Activated naive CD4-positive, alpha-beta T cell treated with anti-CD3 and anti-CD28 coated beads, Interleukin-2, amount 50 U/mL, for 72 hours (primary cell): ENCODE measurements at regions not wholly inside any gene's neighbourhood (a gene's known extent, or its start where the extent isn't known, plus 50 kb on each side); places are given as distances from the start of the nearest gene placed in this dataset.
A peak's percentile ranks its signal among the peaks of the same experiment; 100 is the strongest.
"Not testable (repeated sequence)": the region's sequence is repeated elsewhere in the genome, so short reads cannot be mapped to it uniquely, and the experiment has no call there.

Experiments
- ATAC-seq, 2 donors: fragments of 150-1000 bp; cut with Tn5 transposase; 2 replicates each; pipeline ENCODE4 v1.10.0; 2021; ENCODE audit warnings: mild to moderate bottlenecking in 2 of 2, moderate library complexity in 2 of 2
- DNase-seq, 2 donors: peaks; one replicate each; pipeline ENCODE4 v3.0.0; 2021 to 2022; ENCODE audit warnings: low spot score in 2 of 2
- H3K27ac Mint-ChIP-seq, 2 donors: one replicate each; pipeline ENCODE4 v1.8.0; 2022; ENCODE audit warnings: mild to moderate bottlenecking in 2 of 2, mixed read lengths in 2 of 2
- H3K36me3 Mint-ChIP-seq, 2 donors: one replicate each; pipeline ENCODE4 v1.8.0; 2022; ENCODE audit warnings: mixed read lengths in 2 of 2
- H3K9me3 Mint-ChIP-seq, 2 donors: one replicate each; pipeline ENCODE4 v1.8.0; 2022; ENCODE audit warnings: mixed read lengths in 2 of 2

DNA sequence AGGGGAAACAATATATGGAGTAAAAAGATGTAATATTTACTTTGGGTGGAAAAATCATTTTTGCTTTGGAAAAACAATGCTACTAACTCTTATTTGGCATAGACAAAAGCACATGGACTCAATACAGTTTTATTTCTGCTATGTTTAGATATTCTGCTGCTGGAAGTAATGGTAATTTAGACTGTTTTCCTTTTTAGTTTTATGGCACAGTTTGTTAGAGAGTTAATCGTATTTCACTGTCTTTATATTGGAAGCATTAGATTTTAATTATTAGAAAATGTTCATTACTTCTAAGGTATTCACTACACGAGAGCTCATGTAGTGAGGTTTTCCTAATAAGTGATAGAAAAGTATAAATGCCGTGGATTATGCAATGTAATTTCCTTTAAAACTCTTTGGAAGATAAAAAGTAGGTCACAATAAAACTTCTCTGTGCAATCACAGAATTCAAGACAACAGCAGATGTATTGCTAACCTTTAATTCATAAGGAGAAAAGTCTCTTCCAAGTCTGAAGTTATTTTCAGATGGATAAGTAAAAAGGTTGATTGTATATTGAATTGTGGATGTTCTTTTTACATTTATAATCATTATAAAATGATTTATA, 851.8 kb downstream of the TMTC2 start:
- Mint-ChIP-seq H3K27ac (no peak overlapping the region), H3K9me3 (no peaks in the 10 kb centered on the region), H3K36me3 (no peaks in the 10 kb centered on the region)
- DNase-seq (no peak), ATAC-seq (no peak)

DNA sequence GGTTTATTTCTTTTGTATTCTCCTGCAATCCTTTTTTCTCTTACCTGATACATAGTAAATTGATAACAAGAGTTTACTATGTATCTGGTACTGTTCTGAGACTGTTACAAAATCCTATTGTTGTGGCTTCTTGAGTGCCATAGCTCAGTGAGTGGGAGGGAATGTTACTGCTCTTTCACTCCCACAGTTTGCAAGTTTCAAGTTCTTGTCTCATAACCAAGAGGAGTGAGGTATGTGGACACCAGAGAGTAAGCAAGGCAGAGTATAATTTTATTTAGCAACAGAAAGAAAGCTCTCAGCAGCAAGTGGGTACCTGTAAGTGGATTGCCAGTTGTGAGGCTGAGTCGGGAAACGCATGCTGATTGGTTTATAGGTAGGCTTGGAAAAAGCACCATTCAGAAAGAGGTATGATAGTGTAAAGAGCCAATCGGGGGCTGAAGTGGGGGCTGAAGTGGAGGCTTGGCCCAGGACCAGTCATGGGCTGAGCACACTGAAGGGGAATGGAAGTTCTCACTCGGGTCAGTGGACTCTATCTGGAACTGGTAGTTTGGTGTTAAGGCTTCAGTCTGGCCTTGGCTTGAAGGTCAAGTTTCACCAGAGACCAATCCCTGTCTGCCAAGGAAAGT, 850.8 kb downstream of the TMTC2 start:
- Mint-ChIP-seq H3K36me3 (no peaks in the 10 kb centered on the region), H3K27ac (peak overlapping the region in 1 of 2 donors; percentile 19), H3K9me3 (no peaks in the 10 kb centered on the region)
- ATAC-seq (no peak), DNase-seq (no peak)

- no peaks in the 10 kb centered on the region for H3K36me3 Mint-ChIP-seq
- no peak overlapping the region for H3K27ac Mint-ChIP-seq
- DNase-seq (no peak), ATAC-seq (no peak)
- H3K9me3 Mint-ChIP-seq = no peaks in the 10 kb centered on the region
Measured at GRCh38 chr12:83536496-83536895, 849.8 kb downstream of the TMTC2 start.

DNA sequence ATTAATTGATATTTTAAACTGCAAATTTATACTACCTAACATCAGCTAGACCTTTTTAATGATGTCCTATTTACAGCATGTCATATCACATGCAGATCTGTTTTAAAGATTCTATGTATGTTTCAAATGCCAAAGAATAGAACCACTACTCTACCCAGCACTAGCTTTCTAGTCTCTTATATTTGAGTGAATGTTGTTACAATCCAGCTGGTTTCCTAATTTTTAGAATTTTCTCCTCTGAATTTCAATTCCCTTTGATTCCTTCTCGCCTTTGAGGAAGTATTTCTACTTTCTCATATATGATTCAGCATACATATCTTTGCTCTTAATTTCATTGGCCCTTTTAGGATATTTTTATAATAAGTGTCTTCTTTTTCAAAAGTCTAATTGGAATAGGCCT, 841.9 kb downstream of the TMTC2 start:
- Mint-ChIP-seq H3K9me3 (peaks cover 10 to 18% of the 10 kb centered on the region in 2 donors), H3K27ac (no peak overlapping the region), H3K36me3 (no peaks in the 10 kb centered on the region)
- ATAC-seq (no peak), DNase-seq (no peak)

GRCh38 chr12:83527810-83528209, 841.1 kb downstream of the TMTC2 start:
- DNase-seq (no peak), ATAC-seq (no peak)
- Mint-ChIP-seq H3K27ac (no peak overlapping the region), H3K9me3 (peaks cover 12 to 20% of the 10 kb centered on the region in 2 donors), H3K36me3 (no peaks in the 10 kb centered on the region)

GRCh38 chr12:83515306-83516026, 828.8 kb downstream of the TMTC2 start:
- no peak overlapping the region for H3K27ac Mint-ChIP-seq
- DNase-seq = no peak
- no peaks in the 10 kb centered on the region for H3K36me3 Mint-ChIP-seq
- H3K9me3 Mint-ChIP-seq = peaks cover 7 to 9% of the 10 kb centered on the region in 2 donors
- ATAC-seq = no peak

GRCh38 chr12:83514372-83514771, 827.7 kb downstream of the TMTC2 start:
- H3K9me3 Mint-ChIP-seq = peaks cover 7 to 9% of the 10 kb centered on the region in 2 donors
- ATAC-seq (no peak), DNase-seq (no peak)
- H3K27ac Mint-ChIP-seq = no peak overlapping the region
- no peaks in the 10 kb centered on the region for H3K36me3 Mint-ChIP-seq

GRCh38 chr12:83506841-83507240, 820.1 kb downstream of the TMTC2 start:
- ATAC-seq = no peak
- Mint-ChIP-seq H3K27ac (no peak overlapping the region), H3K36me3 (no peaks in the 10 kb centered on the region), H3K9me3 (peaks cover 4 to 9% of the 10 kb centered on the region in 2 donors)
- no peak for DNase-seq

DNA sequence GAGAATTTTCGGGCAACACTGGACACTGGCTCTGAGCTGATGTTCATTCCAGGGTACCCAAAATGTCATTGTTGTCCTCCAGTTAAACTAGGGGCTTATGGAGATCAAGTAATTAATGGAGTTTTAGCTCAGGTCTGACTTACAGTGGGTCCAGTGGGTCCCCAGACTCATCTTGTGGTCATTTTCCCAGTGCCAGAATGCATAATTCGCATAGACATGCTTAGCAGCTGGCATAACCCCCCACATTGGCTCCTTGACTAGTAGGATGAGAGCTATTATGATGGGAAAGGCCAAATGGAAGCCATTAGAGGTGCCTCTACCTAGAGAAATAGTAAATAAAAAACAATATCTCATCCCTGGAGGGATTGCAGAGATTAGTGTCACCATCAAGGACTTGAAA, 818.9 kb downstream of the TMTC2 start:
- Mint-ChIP-seq H3K9me3 (peaks cover 0 to 12% of the 10 kb centered on the region in 2 donors), H3K27ac (no peak overlapping the region), H3K36me3 (no peaks in the 10 kb centered on the region)
- no peak for DNase-seq
- ATAC-seq = no peak

- H3K27ac Mint-ChIP-seq, ATAC-seq, DNase-seq, H3K36me3 Mint-ChIP-seq: not testable (repeated sequence)
- H3K9me3 Mint-ChIP-seq = peaks cover 6 to 12% of the 10 kb centered on the region in 2 donors
Measured at GRCh38 chr12:83499894-83500293, 813.2 kb downstream of the TMTC2 start.

DNA sequence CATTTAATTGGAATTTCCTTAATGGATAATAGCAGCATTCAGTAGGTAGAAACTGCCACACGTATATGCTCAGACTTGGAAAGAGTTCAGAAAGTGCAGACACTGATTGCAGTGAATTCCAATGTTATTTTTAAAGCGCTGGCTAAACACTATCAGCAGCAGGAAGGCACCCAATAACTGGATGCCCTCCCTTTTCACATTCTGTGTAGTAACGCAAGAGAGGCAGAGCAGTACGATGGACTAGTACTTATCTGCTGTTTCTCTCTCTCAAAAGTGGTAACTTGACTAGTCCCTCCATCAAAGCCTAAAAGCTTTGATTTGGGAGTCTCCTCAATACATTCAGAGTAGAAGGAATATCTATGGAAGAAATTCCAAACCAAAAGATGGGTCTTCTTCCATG, 791.0 kb downstream of the TMTC2 start:
- H3K9me3 Mint-ChIP-seq = peaks cover 0 to 4% of the 10 kb centered on the region in 2 donors
- no peak for ATAC-seq
- no peak overlapping the region for H3K27ac Mint-ChIP-seq
- DNase-seq = no peak
- H3K36me3 Mint-ChIP-seq = no peaks in the 10 kb centered on the region

DNA sequence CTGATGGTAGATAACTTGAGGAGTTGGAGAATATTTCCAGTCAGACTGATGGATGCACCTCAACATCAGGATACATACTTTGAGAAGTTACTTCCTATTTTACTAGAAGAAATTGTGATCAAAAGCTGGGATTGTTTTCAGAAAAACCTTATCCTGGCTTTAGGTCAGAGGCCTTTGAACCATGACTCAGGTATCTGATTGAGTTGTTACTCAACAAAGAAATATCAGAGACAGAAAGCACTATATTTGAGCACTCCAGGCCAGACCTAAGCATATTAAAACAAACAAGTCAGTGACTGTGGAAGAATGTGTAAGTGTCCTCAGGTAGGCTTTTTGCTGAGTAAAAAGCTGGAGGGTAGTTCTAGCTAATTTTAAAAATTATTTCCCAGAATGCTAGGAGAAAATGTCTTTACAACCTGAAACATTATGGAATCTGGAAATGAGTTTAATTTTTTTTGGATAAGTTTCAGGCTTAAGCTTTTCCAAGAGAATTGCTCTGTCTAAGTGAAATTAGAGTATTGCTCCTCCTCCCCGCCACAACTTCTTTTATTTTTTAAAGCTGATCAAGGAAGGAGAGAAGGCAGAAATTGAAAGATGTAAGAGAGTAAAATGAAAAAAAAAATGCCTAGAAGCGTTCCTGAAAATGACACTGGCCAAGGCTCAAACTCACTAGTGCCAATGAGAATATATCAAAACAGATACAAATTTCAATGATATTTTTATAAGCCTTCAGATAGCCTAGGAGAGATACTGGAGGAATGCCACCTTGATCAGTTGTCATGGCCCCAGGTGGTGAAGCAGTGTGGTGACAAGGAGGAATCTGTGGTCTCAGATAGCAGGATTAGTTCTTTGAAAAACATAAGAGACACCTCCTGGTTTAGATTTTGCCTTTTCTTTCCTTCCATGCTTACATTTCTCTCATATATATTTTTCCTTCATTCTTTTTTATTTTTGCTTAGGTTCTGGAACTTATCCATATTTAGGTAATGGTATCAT, 790.3 kb downstream of the TMTC2 start:
- H3K27ac Mint-ChIP-seq = no peak overlapping the region
- no peak for ATAC-seq
- H3K36me3 Mint-ChIP-seq = no peaks in the 10 kb centered on the region

GRCh38 chr12:83476006-83476405, 789.3 kb downstream of the TMTC2 start:
- peaks cover 0 to 4% of the 10 kb centered on the region in 2 donors for H3K9me3 Mint-ChIP-seq

More for the DNA sequence above, 790.3 kb downstream of the TMTC2 start:
- no peak for DNase-seq
- peaks cover 0 to 4% of the 10 kb centered on the region in 2 donors for H3K9me3 Mint-ChIP-seq

DNA sequence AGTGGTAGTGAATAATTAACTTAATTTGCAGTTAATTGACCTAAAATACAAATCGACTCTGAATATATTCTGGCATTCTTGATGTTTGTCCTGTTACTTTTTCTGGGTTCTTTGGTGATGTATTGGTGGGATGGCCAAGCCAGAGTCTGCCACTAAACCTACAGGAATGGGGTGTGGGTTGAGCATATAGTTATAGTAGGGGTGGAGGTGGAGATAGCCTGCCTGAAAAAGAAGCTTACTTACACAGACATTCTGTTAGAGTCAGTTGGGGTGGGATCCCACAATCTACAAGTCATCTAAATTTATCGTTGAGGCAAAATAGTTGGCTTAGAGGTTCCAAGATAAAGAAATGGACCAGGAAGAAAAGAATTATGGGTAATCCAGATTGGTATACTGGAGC, 787.7 kb downstream of the TMTC2 start:
- no peaks in the 10 kb centered on the region for H3K36me3 Mint-ChIP-seq
- no peak for DNase-seq
- no peak for ATAC-seq
- peaks cover 0 to 4% of the 10 kb centered on the region in 2 donors for H3K9me3 Mint-ChIP-seq
- H3K27ac Mint-ChIP-seq = no peak overlapping the region

More at GRCh38 chr12:83476006-83476405, 789.3 kb downstream of the TMTC2 start:
- ATAC-seq (no peak), DNase-seq (no peak)
- Mint-ChIP-seq H3K36me3 (no peaks in the 10 kb centered on the region), H3K27ac (no peak overlapping the region)

DNA sequence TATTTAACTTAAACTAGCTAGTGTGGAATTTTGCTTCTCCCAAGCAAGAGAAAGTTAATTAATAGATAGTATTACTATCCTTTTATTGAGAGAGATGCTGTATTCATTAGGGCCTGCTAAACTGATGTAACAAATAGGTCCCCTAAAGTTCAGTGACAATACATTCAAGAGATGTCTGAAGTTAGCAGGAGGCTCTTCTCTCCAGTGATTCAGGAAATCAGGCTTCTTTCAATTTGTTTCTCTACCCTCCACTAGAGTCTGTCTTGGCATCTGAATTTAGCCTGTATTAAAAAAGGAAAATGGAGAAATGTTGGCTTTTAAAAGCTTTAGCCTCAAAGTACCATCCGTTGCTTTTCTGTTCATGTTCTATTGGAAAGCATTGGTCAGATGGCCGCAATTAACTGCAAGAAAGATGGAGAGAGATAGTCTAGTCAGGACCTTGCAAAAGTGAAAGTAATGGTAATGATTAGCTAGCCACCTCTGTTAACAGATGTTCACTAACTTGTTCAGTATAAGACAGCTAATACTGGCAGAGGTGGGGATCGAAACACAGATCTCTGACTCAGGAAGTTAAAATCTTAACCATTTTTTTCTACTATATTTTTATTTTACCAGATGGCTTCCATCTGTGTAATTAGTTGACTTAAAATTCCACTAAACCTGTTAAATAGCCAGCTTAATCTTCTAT, 786.8 kb downstream of the TMTC2 start:
- peaks cover 0 to 4% of the 10 kb centered on the region in 2 donors for H3K9me3 Mint-ChIP-seq
- ATAC-seq = no peak
- H3K27ac Mint-ChIP-seq = no peak overlapping the region

GRCh38 chr12:83472772-83473171, 786.1 kb downstream of the TMTC2 start:
- peaks cover 0 to 4% of the 10 kb centered on the region in 2 donors for H3K9me3 Mint-ChIP-seq

More for the DNA sequence above, 786.8 kb downstream of the TMTC2 start:
- DNase-seq = no peak
- H3K36me3 Mint-ChIP-seq = no peaks in the 10 kb centered on the region

More at GRCh38 chr12:83472772-83473171, 786.1 kb downstream of the TMTC2 start:
- Mint-ChIP-seq H3K36me3 (no peaks in the 10 kb centered on the region), H3K27ac (no peak overlapping the region)
- no peak for DNase-seq
- ATAC-seq = no peak
